ENCODE measurements at regions not wholly inside any gene's neighbourhood (a gene's known extent, or its start where the extent isn't known, plus 50 kb on each side); places are given as distances from the start of the nearest gene placed in this dataset.

- TF ChIP-seq POLR2AphosphoS5 (IDR thresholded peaks at IDR 0.05; ENCODE audit: low read depth): no peak
- no peak for TF ChIP-seq ZNF462 (CRISPR knock-in tag; IDR thresholded peaks at IDR 0.05)
- TF ChIP-seq ZNF114 (CRISPR knock-in tag; IDR thresholded peaks at IDR 0.05): no peak
- TF ChIP-seq, protein P1, sequence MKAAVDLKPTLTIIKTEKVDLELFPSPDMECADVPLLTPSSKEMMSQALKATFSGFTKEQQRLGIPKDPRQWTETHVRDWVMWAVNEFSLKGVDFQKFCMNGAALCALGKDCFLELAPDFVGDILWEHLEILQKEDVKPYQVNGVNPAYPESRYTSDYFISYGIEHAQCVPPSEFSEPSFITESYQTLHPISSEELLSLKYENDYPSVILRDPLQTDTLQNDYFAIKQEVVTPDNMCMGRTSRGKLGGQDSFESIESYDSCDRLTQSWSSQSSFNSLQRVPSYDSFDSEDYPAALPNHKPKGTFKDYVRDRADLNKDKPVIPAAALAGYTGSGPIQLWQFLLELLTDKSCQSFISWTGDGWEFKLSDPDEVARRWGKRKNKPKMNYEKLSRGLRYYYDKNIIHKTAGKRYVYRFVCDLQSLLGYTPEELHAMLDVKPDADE (IDR thresholded peaks at IDR 0.05): no peak
- TF ChIP-seq EZH2 (IDR thresholded peaks at IDR 0.05; ENCODE audit: low read depth, unreplicated experiment): no peak
- no peak for TF ChIP-seq STAT1 (IDR thresholded peaks at IDR 0.05; ENCODE audit: unreplicated experiment)
- no peak for TF ChIP-seq EZH2phosphoT487 (IDR thresholded peaks at IDR 0.05; ENCODE audit: unreplicated experiment)
- no peak for TF ChIP-seq JUNB (IDR thresholded peaks at IDR 0.05; ENCODE audit: unreplicated experiment)
- no peak for TF ChIP-seq NANOG (IDR thresholded peaks at IDR 0.05; ENCODE audit: borderline replicate concordance)
- no peak for TF ChIP-seq ZNF331 (CRISPR knock-in tag; IDR thresholded peaks at IDR 0.05; ENCODE audit: low read depth)
- no peak for TF ChIP-seq REST (IDR thresholded peaks at IDR 0.05; ENCODE audit: unreplicated experiment)
- no peak for TF ChIP-seq CTCF (conservative IDR thresholded peaks at IDR 0.05; ENCODE audit: low read depth in 2 of 2)
- H3K27ac ChIP-seq (ENCODE audit: low read depth): no peak overlapping the region
- no peaks in the 10 kb centered on the region for H3K36me3 Mint-ChIP-seq (ENCODE audit: low read depth)
- no peak overlapping the region for H3K4me3 ChIP-seq
- no peak overlapping the region for H3K4me2 ChIP-seq
- H3K4me1 Mint-ChIP-seq: no peaks in the 10 kb centered on the region
- H4K20me1 ChIP-seq (replicated peaks; ENCODE audit: insufficient read depth): no peaks in the 10 kb centered on the region; the same call in 1 of the 2 replicates
- H3K27ac Mint-ChIP-seq: no peak overlapping the region
- ATAC-seq: no peak
- no peaks in the 10 kb centered on the region for H3F3A ChIP-seq (replicated peaks; ENCODE audit: low read depth)
- no peaks in the 10 kb centered on the region for H3K4me1 ChIP-seq (ENCODE audit: insufficient read depth)
- no peaks in the 10 kb centered on the region for H3K79me2 ChIP-seq (replicated peaks; ENCODE audit: insufficient read depth)
- no peaks in the 10 kb centered on the region for H3K27me3 ChIP-seq (ENCODE audit: insufficient read depth)
- no peak overlapping the region for H3K4me3 Mint-ChIP-seq
- H3K27me3 Mint-ChIP-seq (ENCODE audit: insufficient read depth, low read depth, poor library complexity): peaks cover 5% of the 10 kb centered on the region
- H2AFZ ChIP-seq: no peak overlapping the region
- H3K9me2 ChIP-seq (ENCODE audit: insufficient read depth): no peaks in the 10 kb centered on the region
- no peak for DNase-seq (ENCODE audit: low spot score)
- no peaks in the 10 kb centered on the region for H3K9me3 Mint-ChIP-seq
- H3K36me3 ChIP-seq (ENCODE audit: insufficient read depth): no peaks in the 10 kb centered on the region
Measured at GRCh38 chr20:40538131-40538530, 150.9 kb downstream of the MAFB start.
